ENCODE measurements at regions not wholly inside any gene's neighbourhood (a gene's known extent, or its start where the extent isn't known, plus 50 kb on each side); places are given as distances from the start of the nearest gene placed in this dataset.
A peak's percentile ranks its signal among the peaks of the same experiment; 100 is the strongest.
"Not testable (repeated sequence)": the region's sequence is repeated elsewhere in the genome, so short reads cannot be mapped to it uniquely, and the experiment has no call there.

GRCh38 chr18:62647179-62647578 lies 68.2 kb upstream of the PHLPP1 start:
- no peak for FAIRE-seq

GRCh38 chr18:62648045-62648678 lies 67.2 kb upstream of the PHLPP1 start:
- no peak for DNase-seq (ENCODE audit: insufficient read length, low spot score)
- FAIRE-seq, result peak; percentile 23
- TF ChIP-seq POU2F2 (IDR thresholded peaks at IDR 0.05; ENCODE audit: low read depth, low read length), result no peak
- no peak for TF ChIP-seq PAX5 (IDR thresholded peaks at IDR 0.05; ENCODE audit: insufficient read depth, low read length, severe bottlenecking)
- TF ChIP-seq SPI1 (IDR thresholded peaks at IDR 0.05; ENCODE audit: low read depth, low read length), result no peak
- TF ChIP-seq POLR2AphosphoS5 (IDR thresholded peaks at IDR 0.05; ENCODE audit: low read depth, low read length), result no peak
- TF ChIP-seq POLR2A (IDR thresholded peaks at IDR 0.05; ENCODE audit: low read depth, low read length), result no peak
- TF ChIP-seq TAF1 (IDR thresholded peaks at IDR 0.05; ENCODE audit: low read depth, low read length), result no peak

More at GRCh38 chr18:62647179-62647578, 68.2 kb upstream of the PHLPP1 start:
- DNase-seq (ENCODE audit: insufficient read length, low spot score), result no peak
- TF ChIP-seq POLR2A (IDR thresholded peaks at IDR 0.05; ENCODE audit: low read depth, low read length) (no peak), POLR2AphosphoS5 (IDR thresholded peaks at IDR 0.05; ENCODE audit: low read depth, low read length) (no peak), PAX5 (IDR thresholded peaks at IDR 0.05; ENCODE audit: insufficient read depth, low read length, severe bottlenecking) (no peak)

- DNase-seq (ENCODE audit: insufficient read length, low spot score), result no peak
- TF ChIP-seq SPI1 (IDR thresholded peaks at IDR 0.05; ENCODE audit: low read depth, low read length) (no peak), POU2F2 (IDR thresholded peaks at IDR 0.05; ENCODE audit: low read depth, low read length) (no peak), PAX5 (IDR thresholded peaks at IDR 0.05; ENCODE audit: insufficient read depth, low read length, severe bottlenecking) (no peak), POLR2AphosphoS5 (IDR thresholded peaks at IDR 0.05; ENCODE audit: low read depth, low read length) (no peak), POLR2A (IDR thresholded peaks at IDR 0.05; ENCODE audit: low read depth, low read length) (no peak), TAF1 (IDR thresholded peaks at IDR 0.05; ENCODE audit: low read depth, low read length) (no peak)
- peak; percentile 72 for FAIRE-seq
These were observed 63.9 kb upstream of the PHLPP1 start for GRCh38 chr18:62651276-62652056.

GRCh38 chr18:62652057-62652629 lies 63.2 kb upstream of the PHLPP1 start:
- FAIRE-seq, result peak; percentile 52
- not testable (repeated sequence) for DNase-seq (ENCODE audit: insufficient read length, low spot score)

- TF ChIP-seq POU2F2 (IDR thresholded peaks at IDR 0.05; ENCODE audit: low read depth, low read length), result no peak
- FAIRE-seq, result no peak
These were observed 59.7 kb upstream of the PHLPP1 start for GRCh38 chr18:62655520-62656219.

GRCh38 chr18:62658028-62658427 lies 57.3 kb upstream of the PHLPP1 start:
- DNase-seq (ENCODE audit: insufficient read length, low spot score) (no peak), FAIRE-seq (no peak)
- TF ChIP-seq POLR2AphosphoS5 (IDR thresholded peaks at IDR 0.05; ENCODE audit: low read depth, low read length) (no peak), POLR2A (IDR thresholded peaks at IDR 0.05; ENCODE audit: low read depth, low read length) (no peak), POU2F2 (IDR thresholded peaks at IDR 0.05; ENCODE audit: low read depth, low read length) (no peak), SPI1 (IDR thresholded peaks at IDR 0.05; ENCODE audit: low read depth, low read length) (no peak), TAF1 (IDR thresholded peaks at IDR 0.05; ENCODE audit: low read depth, low read length) (no peak), PAX5 (IDR thresholded peaks at IDR 0.05; ENCODE audit: insufficient read depth, low read length, severe bottlenecking) (no peak)

More at GRCh38 chr18:62655520-62656219, 59.7 kb upstream of the PHLPP1 start:
- DNase-seq (ENCODE audit: insufficient read length, low spot score), result no peak

GRCh38 chr18:62659698-62660097 lies 55.6 kb upstream of the PHLPP1 start:
- TF ChIP-seq TAF1 (IDR thresholded peaks at IDR 0.05; ENCODE audit: low read depth, low read length) (no peak), SPI1 (IDR thresholded peaks at IDR 0.05; ENCODE audit: low read depth, low read length) (no peak), POU2F2 (IDR thresholded peaks at IDR 0.05; ENCODE audit: low read depth, low read length) (no peak), POLR2A (IDR thresholded peaks at IDR 0.05; ENCODE audit: low read depth, low read length) (no peak), PAX5 (IDR thresholded peaks at IDR 0.05; ENCODE audit: insufficient read depth, low read length, severe bottlenecking) (no peak), POLR2AphosphoS5 (IDR thresholded peaks at IDR 0.05; ENCODE audit: low read depth, low read length) (no peak)
- DNase-seq (ENCODE audit: insufficient read length, low spot score) (no peak), FAIRE-seq (peak; percentile 75)

GRCh38 chr18:62660691-62661090 lies 54.6 kb upstream of the PHLPP1 start:
- no peak for TF ChIP-seq POU2F2 (IDR thresholded peaks at IDR 0.05; ENCODE audit: low read depth, low read length)
- TF ChIP-seq POLR2A (IDR thresholded peaks at IDR 0.05; ENCODE audit: low read depth, low read length), result no peak
- no peak for TF ChIP-seq SPI1 (IDR thresholded peaks at IDR 0.05; ENCODE audit: low read depth, low read length)
- no peak for TF ChIP-seq TAF1 (IDR thresholded peaks at IDR 0.05; ENCODE audit: low read depth, low read length)
- no peak for TF ChIP-seq PAX5 (IDR thresholded peaks at IDR 0.05; ENCODE audit: insufficient read depth, low read length, severe bottlenecking)
- no peak for TF ChIP-seq POLR2AphosphoS5 (IDR thresholded peaks at IDR 0.05; ENCODE audit: low read depth, low read length)
- DNase-seq (ENCODE audit: insufficient read length, low spot score) (no peak), FAIRE-seq (no peak)

GRCh38 chr18:62663731-62664336 lies 51.5 kb upstream of the PHLPP1 start:
- no peak for TF ChIP-seq PAX5 (IDR thresholded peaks at IDR 0.05; ENCODE audit: insufficient read depth, low read length, severe bottlenecking)
- no peak for TF ChIP-seq TAF1 (IDR thresholded peaks at IDR 0.05; ENCODE audit: low read depth, low read length)
- TF ChIP-seq POLR2AphosphoS5 (IDR thresholded peaks at IDR 0.05; ENCODE audit: low read depth, low read length), result no peak
- no peak for TF ChIP-seq POU2F2 (IDR thresholded peaks at IDR 0.05; ENCODE audit: low read depth, low read length)
- no peak for TF ChIP-seq POLR2A (IDR thresholded peaks at IDR 0.05; ENCODE audit: low read depth, low read length)
- TF ChIP-seq SPI1 (IDR thresholded peaks at IDR 0.05; ENCODE audit: low read depth, low read length), result no peak
- peak; percentile 39 for DNase-seq (ENCODE audit: insufficient read length, low spot score)
- no peak for FAIRE-seq
